Putamen (tissue), 1 donor: ENCODE measurements at regions not wholly inside any gene's neighbourhood (a gene's known extent, or its start where the extent isn't known, plus 50 kb on each side); places are given as distances from the start of the nearest gene placed in this dataset.
"Not testable (repeated sequence)": the region's sequence is repeated elsewhere in the genome, so short reads cannot be mapped to it uniquely, and the experiment has no call there.

Experiments
- DNase-seq: peaks from one replicate; pipeline ENCODE4 v3.0.0-alpha.2; 2016; ENCODE audit warnings: low spot score

DNA sequence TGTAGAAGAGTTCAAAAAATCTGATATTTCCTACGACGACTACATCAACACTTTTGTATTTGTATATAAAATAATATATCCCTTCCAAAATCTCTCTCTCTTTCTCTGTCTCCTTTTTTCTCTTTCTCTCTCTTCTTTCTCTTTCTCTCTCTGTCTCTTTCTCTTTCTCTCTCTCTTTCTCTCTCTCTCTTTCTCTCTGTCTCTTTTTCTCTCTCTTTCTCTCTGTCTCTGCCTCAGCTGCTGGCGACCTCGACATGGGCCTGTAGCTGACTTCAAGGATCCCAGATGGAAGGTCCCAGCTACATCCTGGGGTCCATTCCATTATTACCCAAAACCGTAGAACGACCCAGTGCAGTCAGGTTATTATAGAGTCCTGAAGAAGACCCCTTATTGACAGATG lies 90.0 kb downstream of the CD24 start:
- no peak for DNase-seq

DNA sequence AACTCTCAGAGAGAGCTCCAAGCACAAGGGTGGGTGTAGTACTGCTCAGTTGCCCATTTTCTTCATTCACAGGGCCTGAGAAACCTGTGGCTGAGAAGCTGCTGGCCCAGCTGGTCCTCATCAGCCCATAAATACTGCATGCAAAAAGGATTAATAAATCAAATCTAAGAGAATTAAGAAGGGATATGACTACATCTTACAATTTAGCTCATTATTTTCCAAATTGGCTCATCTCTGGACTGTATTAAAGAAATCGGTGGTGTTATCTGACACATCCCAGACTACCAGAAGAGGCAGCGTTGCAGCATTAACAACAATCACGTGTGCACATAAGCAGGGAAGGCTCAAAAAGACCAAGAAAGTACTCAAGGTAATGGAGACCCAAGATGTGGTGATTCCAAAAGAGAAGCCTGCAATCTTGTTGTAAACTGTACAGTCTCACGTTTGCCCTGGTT lies 90.7 kb downstream of the CD24 start:
- no peak for DNase-seq

DNA sequence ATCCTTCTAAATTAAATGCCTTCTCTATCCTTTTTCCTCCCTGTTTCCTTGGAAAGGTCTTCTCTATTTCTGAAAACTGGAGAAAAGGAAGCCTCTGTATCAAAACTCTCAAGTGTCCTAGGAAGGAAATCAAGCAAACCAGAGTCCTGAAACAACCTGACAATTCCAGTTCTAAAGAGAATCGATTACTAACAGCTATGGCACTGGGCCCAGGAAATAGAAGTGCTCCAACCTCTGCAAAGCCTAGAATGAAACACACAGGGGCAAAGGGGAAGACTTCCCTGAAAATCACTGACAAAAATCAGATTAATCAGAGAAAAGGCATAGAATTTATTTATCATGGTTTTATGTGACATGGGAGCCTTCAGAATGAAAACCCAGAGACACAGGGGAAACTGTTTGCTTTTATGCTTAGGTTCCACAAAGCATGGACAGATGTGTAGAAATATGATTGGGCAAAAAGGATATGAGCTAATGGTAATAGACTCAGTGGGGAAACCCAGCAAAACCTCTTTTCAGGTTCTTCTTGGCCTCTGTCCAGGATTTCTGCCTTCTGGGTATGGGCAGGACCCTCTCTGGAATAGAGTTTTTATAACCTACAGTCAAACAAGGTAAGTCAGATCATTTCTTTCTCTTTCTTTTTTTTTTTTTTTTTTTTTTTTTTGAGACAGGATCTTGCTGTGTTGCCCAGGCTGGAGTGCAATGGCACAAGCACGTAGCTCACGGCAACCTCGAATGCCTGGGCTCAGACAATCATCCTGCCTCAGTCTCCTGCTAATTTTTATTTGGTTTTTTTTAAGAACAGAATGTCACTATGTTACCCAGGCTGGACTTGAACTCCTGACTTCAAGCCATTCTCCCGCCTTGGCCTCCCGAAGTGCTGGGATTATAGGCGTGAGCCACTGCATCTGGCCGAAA lies 91.7 kb downstream of the CD24 start:
- no peak for DNase-seq

GRCh38 chr6:106882138-106882537 lies 92.4 kb downstream of the CD24 start:
- no peak for DNase-seq

GRCh38 chr6:106880952-106881351 lies 93.6 kb downstream of the CD24 start:
- DNase-seq, result no peak

- DNase-seq, result no peak
Measured at GRCh38 chr6:106875782-106876321, 98.7 kb downstream of the CD24 start.

DNA sequence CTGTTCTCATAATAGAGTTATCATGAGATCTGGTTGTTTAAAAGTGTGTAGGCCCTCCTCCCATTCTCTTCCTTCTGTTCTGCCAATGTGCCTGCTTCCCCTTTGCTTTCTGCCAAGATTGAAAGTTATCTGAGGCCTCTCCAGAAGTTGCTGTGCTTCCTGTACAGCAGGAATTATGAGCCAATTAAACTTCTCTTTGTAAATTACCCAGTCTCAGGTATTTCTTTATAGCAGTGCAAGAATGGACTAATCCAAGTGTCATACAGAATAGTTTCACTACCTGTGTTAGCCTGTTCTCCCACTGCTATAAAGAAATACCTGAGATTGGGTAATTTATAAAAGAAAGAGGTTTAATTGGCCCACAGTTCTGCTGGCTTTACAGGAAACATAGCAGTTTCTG lies 100.0 kb downstream of the CD24 start:
- no peak for DNase-seq

DNA sequence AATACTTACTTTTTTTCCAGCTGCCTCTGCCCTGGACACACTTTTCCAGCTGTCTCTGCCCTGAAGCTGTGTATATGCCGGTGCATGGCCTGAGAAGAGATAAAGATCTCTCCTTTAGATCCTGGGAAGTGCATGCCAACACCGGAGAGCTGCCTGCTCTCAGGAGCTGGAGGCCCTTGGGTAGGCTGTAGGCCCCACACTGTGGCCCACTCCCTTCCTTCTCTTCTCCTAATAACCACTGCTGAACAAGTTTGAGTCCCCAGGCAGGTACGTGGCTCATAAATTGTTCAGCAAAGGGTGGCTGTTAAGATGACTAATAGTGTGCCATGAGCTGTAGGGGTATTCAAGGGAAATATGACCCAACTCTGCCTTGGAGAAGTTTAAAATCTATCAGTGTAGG lies 102.5 kb downstream of the CD24 start:
- DNase-seq, result no peak

DNA sequence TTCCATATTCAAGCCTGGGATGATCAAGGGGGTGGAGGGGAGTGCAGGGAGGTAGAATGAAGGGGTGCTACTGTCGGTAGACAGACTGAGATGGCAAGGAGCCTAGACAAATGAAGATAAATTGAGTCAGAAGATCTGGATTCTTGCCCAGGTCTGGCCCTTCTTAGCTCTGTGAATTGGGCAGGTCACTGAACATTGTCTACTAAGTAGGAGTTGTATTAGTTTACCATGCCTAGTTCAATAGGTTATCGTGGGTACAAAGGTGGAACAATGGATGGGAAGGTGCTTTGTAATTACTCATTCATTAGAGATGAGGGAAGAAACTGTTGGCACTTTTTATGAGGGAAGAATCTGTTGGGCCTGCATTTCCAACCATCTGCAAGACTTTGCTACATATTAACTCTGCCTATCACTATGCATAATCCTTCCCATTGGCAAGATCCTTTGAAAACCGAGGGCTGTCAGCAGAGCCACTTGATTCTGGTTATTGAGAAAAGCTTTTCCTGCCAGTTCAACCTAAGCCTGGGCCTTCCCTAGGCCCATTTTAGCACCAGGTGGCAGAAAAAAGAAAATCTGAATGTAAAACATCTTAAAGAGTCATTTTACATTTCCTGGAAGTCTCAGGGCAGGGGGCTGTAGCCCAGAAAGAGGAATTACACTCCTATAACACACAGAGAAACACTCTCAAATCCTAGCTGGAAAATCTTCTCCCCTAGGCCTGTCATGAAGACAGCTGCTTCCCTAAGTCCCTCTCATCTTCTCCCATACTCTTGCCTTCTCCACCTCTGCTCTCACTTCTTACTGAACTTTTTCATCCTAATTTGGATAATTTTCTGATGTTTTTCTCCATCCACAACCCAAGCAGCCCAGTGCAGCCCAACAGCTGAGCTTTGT lies 103.5 kb downstream of the CD24 start:
- DNase-seq, result no peak

DNA sequence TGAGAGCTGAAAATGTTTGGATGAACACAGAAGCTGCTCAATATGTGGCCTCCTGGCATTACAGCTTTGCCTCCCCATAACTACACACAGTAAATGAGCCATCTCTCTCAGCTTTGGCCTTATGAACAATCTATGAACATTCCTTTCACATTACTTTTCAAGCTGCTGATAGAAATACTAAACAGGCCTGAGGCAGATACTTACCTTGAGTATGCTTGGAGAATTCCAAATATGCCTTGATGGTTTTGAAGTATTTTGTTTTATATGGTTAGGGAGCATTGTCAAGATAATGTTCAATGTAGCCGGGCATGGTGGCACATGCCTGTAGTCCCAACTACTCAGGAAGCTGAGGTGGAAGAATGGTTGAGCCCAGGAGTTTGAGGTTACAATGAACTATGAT lies 104.5 kb downstream of the CD24 start:
- DNase-seq, result no peak

GRCh38 chr6:106869203-106869602 lies 105.3 kb downstream of the CD24 start:
- no peak for DNase-seq

- DNase-seq, result no peak
Measured at GRCh38 chr6:106866875-106867658, 107.5 kb downstream of the CD24 start.

GRCh38 chr6:106862858-106863257 lies 111.7 kb downstream of the CD24 start:
- DNase-seq, result no peak

- DNase-seq, result no peak
Measured at GRCh38 chr6:106860940-106861339, 113.6 kb downstream of the CD24 start.

DNA sequence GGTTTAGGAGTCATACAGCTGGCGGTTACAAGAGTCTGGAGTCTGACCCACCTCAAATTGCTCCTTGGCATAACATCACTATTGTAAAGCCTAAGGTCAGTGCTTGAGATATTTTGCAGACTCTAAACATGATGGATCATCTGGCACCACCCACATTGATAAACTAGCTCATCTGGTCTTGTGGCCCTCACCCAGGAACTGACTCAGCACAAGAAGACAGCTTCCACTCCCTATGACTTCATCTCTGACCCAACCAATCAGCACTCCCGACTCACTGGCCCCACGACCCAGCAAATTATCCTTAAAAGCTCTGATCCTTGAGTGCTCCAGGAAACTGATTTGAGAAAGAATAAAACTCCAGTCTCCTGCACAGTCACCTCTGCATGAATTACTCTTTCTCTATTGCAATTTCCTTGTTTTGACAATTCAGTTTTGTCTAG lies 115.9 kb downstream of the CD24 start:
- DNase-seq, result no peak

- no peak for DNase-seq
Measured at GRCh38 chr6:106857771-106858652, 116.5 kb downstream of the CD24 start.

- not testable (repeated sequence) for DNase-seq
Measured at GRCh38 chr6:106857310-106857709, 117.2 kb downstream of the CD24 start.

DNA sequence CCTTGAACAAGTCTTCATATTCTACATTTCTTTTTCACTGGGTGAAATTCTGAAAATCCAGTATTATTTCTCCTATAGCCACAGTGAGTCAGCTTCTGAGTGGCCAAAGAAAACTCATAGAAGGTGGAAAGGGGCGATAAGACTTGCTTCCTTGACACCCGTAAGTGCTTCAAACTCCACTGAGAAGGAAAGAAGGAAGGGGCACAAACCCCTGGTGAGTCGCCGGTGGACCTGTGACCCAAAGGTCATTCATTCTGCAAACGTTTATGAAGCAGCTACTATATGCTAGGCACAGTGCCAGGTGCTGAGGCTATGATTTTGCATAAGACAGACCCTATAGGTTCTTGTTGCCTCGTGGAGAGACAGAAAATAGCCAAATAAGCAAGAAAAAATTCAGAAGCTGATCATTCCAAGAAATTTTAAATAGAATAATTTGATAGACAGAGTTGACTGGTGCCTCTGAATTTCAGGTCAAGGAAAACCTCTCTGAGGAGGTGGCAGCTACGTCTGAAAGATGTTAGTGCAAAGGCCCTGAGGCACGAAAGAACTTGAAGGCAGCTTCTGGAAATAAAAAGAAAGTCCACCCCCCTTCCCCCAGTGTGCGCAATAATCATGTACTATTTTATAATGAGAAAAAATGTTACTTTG lies 118.2 kb downstream of the CD24 start:
- DNase-seq, result no peak

DNA sequence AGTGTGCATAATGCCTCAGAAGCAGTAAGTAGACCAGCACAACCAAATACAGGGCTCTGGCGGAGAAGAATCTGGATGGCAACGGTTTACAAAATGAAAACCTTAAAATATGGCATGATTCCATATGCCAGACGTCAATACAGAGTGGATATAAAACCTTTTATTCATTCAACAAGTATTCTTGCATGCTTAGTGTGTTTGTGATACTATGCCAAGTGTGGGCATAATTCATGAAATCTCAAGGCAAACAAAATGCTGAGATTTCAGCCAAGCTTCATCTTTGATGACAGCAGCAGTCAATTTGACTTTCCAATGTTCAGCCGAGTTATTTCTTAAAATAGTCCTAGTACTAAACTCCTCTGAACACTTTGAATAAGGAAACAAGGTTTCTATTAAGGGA lies 119.4 kb downstream of the CD24 start:
- DNase-seq, result no peak

DNA sequence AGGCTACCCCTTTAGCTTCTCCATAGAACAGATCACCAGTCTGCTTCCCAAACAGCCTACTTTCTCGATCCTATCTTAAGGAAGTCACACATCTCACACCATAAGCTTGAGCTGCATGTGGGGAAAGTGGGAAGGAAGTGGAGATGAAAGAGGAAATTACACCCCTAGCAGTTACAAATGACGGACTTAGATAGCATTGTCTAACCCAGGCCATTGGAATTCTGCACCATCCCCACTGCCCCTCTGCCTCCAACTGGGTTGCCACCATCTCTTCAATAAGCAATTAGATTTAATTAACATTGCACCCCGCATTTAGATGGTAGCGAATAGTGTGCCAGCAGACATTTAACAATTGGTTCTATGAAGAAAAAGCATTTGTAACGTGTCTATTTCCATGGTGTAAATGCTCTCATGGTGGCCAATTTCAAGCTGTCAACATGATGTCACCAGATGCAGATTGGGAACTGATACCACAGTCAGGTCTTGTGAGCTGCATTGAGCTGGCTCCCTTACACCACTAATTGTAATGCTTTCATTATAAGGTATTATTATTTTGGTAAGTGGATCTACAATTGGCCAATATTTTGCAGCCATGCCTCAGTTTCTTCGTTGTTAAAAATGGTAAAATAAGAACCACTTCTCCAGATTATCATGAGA lies 124.7 kb downstream of the CD24 start:
- no peak for DNase-seq
